LHCN-M2 (cell line): ENCODE measurements at regions not wholly inside any gene's neighbourhood (a gene's known extent, or its start where the extent isn't known, plus 50 kb on each side); places are given as distances from the start of the nearest gene placed in this dataset.

Experiments used
- DNase-seq: peaks from one replicate; pipeline ENCODE4 v3.0.0-alpha.2; 2012; ENCODE audit warnings: low read depth

GRCh38 chr9:90948156-90948555, 146.5 kb downstream of the SYK start:
- DNase-seq: no peak

DNA sequence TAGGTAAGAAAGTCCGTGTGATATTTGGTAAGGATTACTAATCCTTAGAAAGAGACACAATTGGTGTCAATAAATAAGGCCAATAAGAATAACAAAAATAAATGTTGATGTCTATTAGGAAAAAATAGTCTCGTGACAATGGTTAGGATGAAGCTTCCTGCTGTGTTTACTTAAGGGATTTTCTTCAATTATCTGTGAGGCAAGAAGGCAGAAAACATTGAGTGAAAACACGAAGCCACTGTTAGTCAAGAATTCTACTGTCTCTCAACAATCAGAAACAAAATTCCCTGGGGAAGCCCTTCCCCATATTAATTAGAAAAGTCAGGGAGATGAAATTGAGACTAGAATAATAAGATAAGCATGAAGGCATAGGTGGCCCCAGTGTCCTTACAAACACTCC, 149.0 kb downstream of the SYK start:
- DNase-seq: no peak

GRCh38 chr9:90953200-90953599, 151.6 kb downstream of the SYK start:
- no peak for DNase-seq

- no peak for DNase-seq
Observed at GRCh38 chr9:90953805-90954204, 152.2 kb downstream of the SYK start.

GRCh38 chr9:90956026-90956810, 154.6 kb downstream of the SYK start:
- peak; percentile 31 for DNase-seq

- DNase-seq: no peak
Observed at GRCh38 chr9:90958328-90958727, 156.7 kb downstream of the SYK start.

GRCh38 chr9:90960941-90961340, 159.3 kb downstream of the SYK start:
- no peak for DNase-seq

GRCh38 chr9:90961375-90961774, 159.8 kb downstream of the SYK start:
- DNase-seq: peak; percentile 5

- no peak for DNase-seq
Observed at GRCh38 chr9:90964101-90965020, 162.7 kb downstream of the SYK start.

DNA sequence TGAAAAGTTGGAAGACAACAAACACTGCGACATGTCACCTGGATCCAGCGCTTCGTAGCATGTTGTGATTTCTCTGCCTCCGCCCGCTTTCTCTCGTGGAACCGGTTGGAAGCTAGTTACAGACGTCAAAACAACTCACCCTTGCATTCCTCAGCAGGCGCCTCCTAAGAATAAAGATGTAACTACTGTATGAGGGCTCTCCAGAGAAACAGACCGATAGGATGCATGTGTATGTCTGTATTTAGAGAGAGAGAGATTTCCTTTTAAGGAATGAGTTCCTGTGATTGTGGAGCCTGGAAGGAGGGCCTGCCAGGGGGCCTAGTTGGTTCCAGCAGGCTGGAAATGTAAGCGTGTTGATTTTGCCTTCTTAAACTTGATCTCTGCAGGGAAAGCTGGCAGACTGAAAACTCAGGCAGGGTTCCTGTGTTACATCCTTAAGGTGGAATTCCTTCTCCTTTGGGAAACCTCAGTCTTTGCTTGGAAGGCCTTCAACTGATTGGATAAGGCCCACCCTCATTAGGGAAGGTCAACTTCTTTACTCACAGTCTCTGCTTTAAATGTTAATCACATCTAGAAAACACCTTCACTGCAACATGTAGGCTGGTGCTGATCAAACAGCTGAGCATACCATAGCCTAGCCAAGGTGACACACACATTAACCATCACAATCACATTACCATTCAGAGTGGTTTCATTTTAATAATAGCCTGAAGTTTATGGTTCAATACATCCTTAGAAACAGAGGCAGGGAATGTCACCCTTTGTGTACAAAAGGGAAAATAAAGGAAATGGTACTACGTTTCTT, 163.8 kb downstream of the SYK start:
- DNase-seq: no peak

DNA sequence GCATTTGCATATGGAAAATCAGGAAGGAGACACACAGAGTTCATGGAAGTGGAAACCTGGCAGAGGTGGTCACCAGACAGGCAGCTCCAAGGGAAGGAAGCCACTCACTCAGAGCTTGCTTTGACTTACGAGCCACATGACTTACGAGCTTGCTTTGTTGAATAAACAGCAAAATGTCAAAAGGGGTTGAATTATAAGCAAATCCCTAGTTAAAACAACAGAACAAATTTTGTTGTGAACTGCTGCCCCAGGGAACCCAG, 164.3 kb downstream of the SYK start:
- no peak for DNase-seq

GRCh38 chr9:90966480-90967144, 165.0 kb downstream of the SYK start:
- no peak for DNase-seq

DNA sequence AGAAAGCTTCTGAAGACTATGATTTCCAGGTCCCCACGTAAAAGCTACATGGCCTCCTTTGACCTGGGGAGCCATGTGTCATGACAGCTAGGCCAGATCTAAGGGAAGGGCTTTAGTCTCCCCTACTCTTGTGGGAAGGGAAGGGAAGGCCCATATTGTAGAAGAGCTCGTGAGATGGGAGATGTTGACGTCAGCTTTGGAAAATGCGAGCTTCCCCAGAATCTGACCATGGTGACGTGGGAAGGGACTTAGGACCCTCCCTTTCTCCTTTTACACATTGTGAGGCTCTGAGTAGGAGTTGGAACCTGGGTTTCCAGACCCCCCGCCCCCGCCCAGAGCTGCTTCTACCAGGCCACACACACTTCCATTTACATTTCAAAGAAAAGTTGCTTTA, 165.5 kb downstream of the SYK start:
- no peak for DNase-seq

DNA sequence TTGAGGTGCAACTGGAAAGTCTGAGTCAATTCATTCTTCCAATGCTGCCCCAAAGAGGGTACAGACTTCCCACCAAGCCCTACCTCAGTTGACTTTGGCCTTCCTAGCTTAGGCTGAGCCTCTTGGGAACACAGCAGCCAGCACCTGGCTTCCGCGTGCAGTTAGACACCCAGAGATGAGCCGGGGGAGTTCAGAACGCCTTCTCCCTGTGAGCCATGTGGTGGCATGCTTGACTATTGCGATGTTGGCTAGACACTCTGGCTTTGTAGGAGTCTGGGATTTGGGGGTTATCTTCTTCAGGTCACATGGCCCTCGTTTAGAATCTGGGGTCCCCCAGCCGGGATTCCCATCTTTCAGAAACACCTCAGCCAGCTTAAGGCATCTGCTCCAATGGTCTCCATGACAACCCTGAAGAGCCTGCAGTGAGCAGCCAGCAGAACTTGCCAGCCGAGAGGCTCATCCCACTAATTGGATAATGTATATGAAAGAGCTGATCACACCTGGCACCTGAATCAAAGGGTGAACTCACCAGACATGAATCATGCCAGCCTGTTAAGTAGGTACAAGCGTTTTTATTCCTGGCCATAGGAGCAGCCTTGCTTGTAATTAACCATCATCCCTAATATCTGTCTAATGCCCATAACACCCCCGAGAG, 167.5 kb downstream of the SYK start:
- no peak for DNase-seq

DNA sequence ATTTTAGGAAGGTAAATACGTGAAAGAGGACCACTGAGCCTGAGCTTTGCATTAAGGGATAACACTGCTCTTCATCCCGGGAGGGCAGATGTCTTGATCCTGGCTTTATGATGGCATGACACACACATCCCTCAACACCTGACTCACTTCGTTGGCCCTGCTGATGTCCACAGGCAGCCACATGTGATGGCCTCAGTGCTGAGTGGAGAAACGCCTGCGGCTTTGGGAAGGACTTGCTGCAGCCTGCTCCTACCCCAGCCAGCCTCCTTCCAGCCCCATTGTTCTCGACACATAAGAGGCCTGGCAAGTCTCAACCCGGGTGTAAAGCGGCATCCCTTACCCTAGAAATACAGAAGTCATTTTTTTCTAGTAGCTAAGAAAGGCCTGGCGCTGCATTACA, 169.0 kb downstream of the SYK start:
- no peak for DNase-seq

DNA sequence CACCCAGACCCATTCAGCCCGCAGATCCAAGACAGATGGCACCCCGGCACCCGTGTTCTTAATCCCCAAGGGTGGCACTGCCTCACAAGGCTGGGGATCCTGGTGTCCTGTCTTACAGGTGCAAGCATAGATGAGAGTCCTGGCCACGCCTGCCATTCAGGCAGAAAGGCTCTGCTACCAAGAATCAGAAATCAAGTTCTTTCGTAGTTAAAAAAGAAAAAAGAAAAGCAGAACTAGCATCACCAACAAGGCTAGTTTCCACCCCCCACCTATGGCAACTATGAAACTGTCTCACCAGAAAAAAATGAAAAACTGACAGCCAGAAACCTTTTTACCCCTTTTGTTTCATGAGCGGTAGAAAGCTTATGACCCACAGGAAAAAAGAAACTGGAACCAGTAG, 170.4 kb downstream of the SYK start:
- DNase-seq: no peak

DNA sequence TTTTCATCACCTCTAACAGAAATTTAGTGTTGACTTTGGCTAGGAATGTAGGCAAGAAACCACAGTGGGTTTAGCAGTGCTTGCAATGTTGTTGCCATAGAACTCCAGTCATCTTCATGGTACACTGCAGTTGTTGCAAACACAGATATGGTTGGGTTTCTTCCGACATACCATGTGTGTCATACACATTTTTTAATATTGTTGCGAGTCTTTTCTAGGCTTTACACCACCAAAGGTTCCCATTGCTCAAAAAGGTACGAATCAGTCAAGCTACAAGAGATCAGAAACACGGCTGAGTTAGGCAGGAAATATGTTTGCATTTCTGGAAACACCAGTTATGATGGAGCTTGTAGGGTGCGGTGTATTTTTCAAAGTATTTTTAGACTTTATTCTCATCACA, 172.4 kb downstream of the SYK start:
- no peak for DNase-seq

- DNase-seq: no peak
Observed at GRCh38 chr9:90974643-90975245, 173.1 kb downstream of the SYK start.

DNA sequence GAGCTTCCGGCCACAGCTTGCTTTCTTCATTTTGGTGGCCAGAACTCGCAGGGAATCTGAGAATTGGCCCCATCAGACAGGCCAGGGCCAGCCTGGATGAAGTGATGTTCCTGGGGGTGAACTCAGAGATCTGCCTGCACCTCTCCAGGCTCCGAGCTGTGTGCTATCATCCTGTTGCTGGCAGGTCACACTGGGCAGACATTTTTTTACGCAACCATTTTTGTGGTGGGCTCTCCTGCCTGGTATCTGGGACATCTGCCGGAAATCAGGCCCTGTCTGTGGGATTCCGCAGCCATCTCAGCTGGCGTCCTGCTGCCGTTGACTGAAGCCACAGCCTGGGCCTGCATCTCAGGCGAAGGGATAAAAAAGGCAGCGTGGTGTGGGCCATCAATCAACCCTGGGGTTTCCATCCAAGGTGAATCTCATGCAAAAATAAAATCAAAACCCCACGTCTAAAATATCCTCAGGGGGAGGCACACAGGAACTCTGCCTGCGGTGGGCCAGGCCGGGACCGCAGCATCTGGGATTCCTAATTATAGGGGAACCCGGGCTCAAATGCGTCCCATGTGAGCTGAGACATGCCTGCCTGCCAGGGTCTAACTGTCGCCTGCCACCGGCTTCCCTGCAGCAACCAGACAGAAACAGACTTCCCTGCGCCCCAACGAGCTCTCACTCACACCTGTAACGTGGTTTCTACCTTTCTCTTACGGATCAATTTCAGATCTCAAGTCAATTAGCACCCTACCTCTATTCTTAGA, 174.3 kb downstream of the SYK start:
- DNase-seq: no peak

DNA sequence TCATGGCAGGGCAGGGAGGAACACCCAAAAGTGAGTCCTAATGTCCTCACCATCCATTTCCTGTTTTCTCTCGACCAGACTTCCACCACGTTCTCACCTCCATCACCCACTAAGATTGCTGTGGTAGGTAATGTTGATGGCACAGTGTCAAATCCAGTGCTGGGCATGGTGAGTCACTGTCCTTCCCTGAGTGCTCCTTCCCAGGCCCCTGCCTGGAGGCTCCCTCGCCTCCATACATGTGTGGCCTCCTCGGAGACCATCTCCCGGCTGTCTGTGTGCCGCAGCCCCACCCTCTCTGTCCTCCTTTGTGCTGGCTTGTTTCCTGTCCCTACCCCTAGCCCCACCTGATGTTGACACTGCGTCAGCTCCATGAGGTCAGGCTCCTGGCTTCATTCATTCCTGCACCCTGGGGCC, 177.5 kb downstream of the SYK start:
- no peak for DNase-seq
